Uterus (tissue), 3 donors: ENCODE measurements at regions not wholly inside any gene's neighbourhood (a gene's known extent, or its start where the extent isn't known, plus 50 kb on each side); places are given as distances from the start of the nearest gene placed in this dataset.

Experiments
- DNase-seq, 2 donors: peaks; one replicate each; pipeline ENCODE4 v3.0.0-alpha.2; 2019 to 2020
- H3K27ac ChIP-seq, 2 donors: fragments of 200-600 bp; sonication (generic); 1 replicate in 1 of 2; 2 replicates in 1 of 2; pipeline ENCODE4 v1.5.1; 2016 to 2018
- H3K27me3 ChIP-seq, 2 donors: fragments of 200-600 bp; sonication (generic); one replicate each; pipeline ENCODE4 v1.5.1; 2018 to 2019; ENCODE audit warnings: control low read depth in 1 of 2
- H3K36me3 ChIP-seq, 2 donors: fragments of 200-600 bp; sonication (generic); one replicate each; pipeline ENCODE4 v1.5.1; 2019; ENCODE audit warnings: control low read depth in 1 of 2
- H3K4me1 ChIP-seq, 2 donors: fragments of 200-600 bp; sonication (generic); one replicate each; pipeline ENCODE4 v1.5.1; 2018 to 2019; ENCODE audit warnings: control low read depth in 1 of 2
- H3K4me3 ChIP-seq, 2 donors: fragments of 200-600 bp; sonication (generic); 1 replicate in 1 of 2; 2 replicates in 1 of 2; pipeline ENCODE4 v1.5.1; 2018 to 2019; ENCODE audit warnings: mild to moderate bottlenecking in 1 of 2
- H3K9me3 ChIP-seq, 2 donors: fragments of 200-600 bp; sonication (generic); one replicate each; pipeline ENCODE4 v1.5.1; 2019; ENCODE audit warnings: control low read depth in 1 of 2
- POLR2A ChIP-seq, 2 donors: fragments of 450-650 bp; IDR thresholded peaks; one replicate each; pipeline ENCODE4 v1.6.1; 2016; ENCODE audit warnings: antibody characterized with exemption in 2 of 2, mild to moderate bottlenecking in 1 of 2, moderate library complexity in 1 of 2
- intact Hi-C: fragments of 100-400 bp; cut with DNase I; formaldehyde crosslinking; loops from one replicate; pipeline ENCODE4 v1.15.1; 2023; ENCODE audit warnings: low total_unique reads
- TF ChIP-seq, protein P1 (sequence below), 4 experiments: fragments of 200-600 bp in 2 of 4; fragments of 450-650 bp in 2 of 4; sonication (generic) in 2 of 4; IDR thresholded peaks; one replicate each; pipeline ENCODE4 v1.5.1; 2016 to 2019; ENCODE audit warnings: antibody characterized with exemption in 4 of 4, mild to moderate bottlenecking in 2 of 4, moderate library complexity in 1 of 4
- donor health status: DM: yes; HTN: yes; CAD: no.

DNA sequence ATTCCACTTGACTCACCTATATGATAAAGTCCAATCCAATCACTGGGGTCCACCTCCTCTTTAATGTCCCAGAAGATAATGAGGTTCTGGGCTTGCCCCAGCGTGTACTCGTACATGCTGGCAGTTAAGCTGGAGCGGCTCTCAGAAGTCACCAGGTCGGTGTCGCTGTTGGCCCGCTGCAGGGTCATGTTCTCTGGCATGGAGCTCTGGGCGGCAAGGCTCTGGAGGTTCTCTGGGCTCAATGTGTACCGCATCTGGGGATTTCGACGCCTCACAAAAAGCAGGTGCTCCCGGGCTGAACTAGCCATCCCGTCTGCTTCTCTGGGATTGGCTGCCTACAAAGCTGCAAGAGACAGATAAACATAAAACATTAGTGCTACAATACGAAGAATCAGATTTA is 206.4 kb upstream of the CCDC150 start:
- TF ChIP-seq, protein P1, sequence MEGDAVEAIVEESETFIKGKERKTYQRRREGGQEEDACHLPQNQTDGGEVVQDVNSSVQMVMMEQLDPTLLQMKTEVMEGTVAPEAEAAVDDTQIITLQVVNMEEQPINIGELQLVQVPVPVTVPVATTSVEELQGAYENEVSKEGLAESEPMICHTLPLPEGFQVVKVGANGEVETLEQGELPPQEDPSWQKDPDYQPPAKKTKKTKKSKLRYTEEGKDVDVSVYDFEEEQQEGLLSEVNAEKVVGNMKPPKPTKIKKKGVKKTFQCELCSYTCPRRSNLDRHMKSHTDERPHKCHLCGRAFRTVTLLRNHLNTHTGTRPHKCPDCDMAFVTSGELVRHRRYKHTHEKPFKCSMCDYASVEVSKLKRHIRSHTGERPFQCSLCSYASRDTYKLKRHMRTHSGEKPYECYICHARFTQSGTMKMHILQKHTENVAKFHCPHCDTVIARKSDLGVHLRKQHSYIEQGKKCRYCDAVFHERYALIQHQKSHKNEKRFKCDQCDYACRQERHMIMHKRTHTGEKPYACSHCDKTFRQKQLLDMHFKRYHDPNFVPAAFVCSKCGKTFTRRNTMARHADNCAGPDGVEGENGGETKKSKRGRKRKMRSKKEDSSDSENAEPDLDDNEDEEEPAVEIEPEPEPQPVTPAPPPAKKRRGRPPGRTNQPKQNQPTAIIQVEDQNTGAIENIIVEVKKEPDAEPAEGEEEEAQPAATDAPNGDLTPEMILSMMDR (IDR thresholded peaks at IDR 0.05): no peak
- TF ChIP-seq POLR2A (IDR thresholded peaks at IDR 0.05): no peak
- DNase-seq: no peak
- Histone ChIP-seq H3K4me3 (no peak overlapping the region), H3K36me3 (no peaks in the 10 kb centered on the region), H3K27me3 (no peaks in the 10 kb centered on the region), H3K27ac (no peak overlapping the region), H3K9me3 (no peaks in the 10 kb centered on the region), H3K4me1 (no peaks in the 10 kb centered on the region)
- intact Hi-C loops: no loop called here

DNA sequence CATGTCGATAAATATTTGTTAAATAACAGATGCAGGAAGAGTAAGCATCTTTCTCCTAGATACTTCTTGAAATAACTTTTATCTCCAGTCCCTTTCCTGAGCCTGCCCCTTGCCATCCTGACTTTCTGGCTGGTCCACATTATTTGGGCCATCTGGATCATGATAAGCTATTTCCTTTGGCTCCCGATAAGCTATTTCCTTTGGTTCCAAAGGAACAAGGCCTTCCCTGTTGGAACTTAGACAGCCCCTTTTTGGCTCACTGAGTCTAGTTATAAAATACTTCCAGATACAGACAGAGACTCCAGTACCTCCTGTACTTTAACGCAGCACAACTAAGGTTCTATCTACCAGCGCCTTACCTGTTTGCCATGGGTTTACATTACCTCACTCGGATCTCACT is 205.3 kb upstream of the CCDC150 start:
- TF ChIP-seq, protein P1 (IDR thresholded peaks at IDR 0.05): no peak
- TF ChIP-seq POLR2A (IDR thresholded peaks at IDR 0.05): no peak
- intact Hi-C loops: no loop called here
- Histone ChIP-seq H3K4me1 (no peaks in the 10 kb centered on the region), H3K27ac (no peak overlapping the region), H3K36me3 (no peaks in the 10 kb centered on the region), H3K4me3 (no peak overlapping the region), H3K9me3 (no peaks in the 10 kb centered on the region), H3K27me3 (no peaks in the 10 kb centered on the region)
- DNase-seq: no peak

DNA sequence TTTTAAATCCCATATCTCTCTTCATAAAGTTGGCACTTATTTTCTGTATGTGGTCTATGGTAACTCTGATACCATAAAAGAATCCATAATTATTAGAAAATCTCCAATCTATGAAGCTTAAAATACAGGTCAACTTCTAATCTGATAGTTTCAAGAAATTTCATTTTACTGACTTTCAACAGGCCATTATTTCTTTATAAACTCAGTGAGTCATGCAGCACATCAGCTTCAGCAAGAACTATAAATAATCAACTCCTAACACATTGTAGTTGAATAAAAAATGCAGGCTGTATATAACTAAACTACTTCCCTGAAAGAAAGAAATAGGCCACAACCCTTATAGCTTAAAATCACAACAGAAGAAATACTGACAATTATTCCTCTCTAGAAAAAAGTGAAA is 204.3 kb upstream of the CCDC150 start:
- Histone ChIP-seq H3K9me3 (no peaks in the 10 kb centered on the region), H3K4me3 (no peak overlapping the region), H3K4me1 (no peaks in the 10 kb centered on the region), H3K27me3 (no peaks in the 10 kb centered on the region), H3K27ac (no peak overlapping the region), H3K36me3 (no peaks in the 10 kb centered on the region)
- TF ChIP-seq POLR2A (IDR thresholded peaks at IDR 0.05): no peak
- TF ChIP-seq, protein P1 (IDR thresholded peaks at IDR 0.05): no peak
- intact Hi-C loops: no loop called here
- DNase-seq: no peak

DNA sequence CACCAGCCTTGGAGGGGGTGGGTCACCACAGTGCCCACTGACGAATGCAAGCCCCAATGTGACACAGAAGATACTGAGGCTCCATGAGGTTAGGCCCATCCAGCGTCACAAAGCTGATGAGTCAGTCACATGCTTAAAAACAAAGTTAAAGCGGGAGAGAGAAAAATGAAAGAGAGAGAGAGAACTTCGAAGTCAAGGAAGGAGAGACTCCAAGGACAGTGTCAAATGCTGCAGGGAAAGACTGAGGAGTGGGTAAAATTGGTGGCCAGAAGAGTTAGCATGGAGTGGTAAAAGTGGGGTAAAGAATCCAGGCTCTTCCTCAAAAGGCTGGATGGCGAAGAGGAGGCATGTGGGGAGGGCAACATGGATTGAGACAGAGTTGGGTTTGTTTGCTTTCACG is 201.9 kb upstream of the CCDC150 start:
- no peak for DNase-seq
- H3K36me3 ChIP-seq: no peaks in the 10 kb centered on the region
- no peak overlapping the region for H3K27ac ChIP-seq
- H3K9me3 ChIP-seq: no peaks in the 10 kb centered on the region
- TF ChIP-seq, protein P1 (IDR thresholded peaks at IDR 0.05): no peak
- TF ChIP-seq POLR2A (IDR thresholded peaks at IDR 0.05): no peak
- no peak overlapping the region for H3K4me3 ChIP-seq
- no peaks in the 10 kb centered on the region for H3K27me3 ChIP-seq
- intact Hi-C loops: no loop called here
- H3K4me1 ChIP-seq: no peaks in the 10 kb centered on the region

DNA sequence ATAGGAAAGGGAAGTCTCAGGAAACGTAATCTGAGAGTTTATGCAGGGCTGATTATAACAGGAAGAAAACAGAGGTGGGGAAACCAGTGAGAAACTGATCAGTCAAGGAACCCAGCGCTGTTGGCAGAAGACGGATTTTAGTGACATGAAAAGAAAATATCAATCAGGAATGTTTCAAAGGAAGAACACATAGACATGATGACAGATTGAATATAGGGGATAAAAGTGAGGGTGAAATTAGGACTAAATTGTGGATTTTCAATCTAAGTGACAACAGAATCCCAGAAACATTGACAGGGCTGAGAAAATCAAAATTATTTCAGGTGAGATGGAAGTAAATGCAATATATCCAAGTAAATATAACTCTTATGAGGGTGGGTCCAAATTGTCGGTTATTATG is 199.8 kb upstream of the CCDC150 start:
- no peak overlapping the region for H3K27ac ChIP-seq
- DNase-seq: no peak
- H3K36me3 ChIP-seq: no peaks in the 10 kb centered on the region
- H3K27me3 ChIP-seq: no peaks in the 10 kb centered on the region
- no peaks in the 10 kb centered on the region for H3K9me3 ChIP-seq
- no peaks in the 10 kb centered on the region for H3K4me1 ChIP-seq
- no peak for TF ChIP-seq POLR2A (IDR thresholded peaks at IDR 0.05)
- TF ChIP-seq, protein P1 (IDR thresholded peaks at IDR 0.05): no peak
- H3K4me3 ChIP-seq: no peak overlapping the region
- intact Hi-C loops: no loop called here
